NT2/D1 (cell line): ENCODE measurements at regions not wholly inside any gene's neighbourhood (a gene's known extent, or its start where the extent isn't known, plus 50 kb on each side); places are given as distances from the start of the nearest gene placed in this dataset.
"Not testable (repeated sequence)": the region's sequence is repeated elsewhere in the genome, so short reads cannot be mapped to it uniquely, and the experiment has no call there.

ENCODE experiments used
- SUZ12 ChIP-seq: IDR thresholded peaks from 2 replicates; pipeline ENCODE4 v1.6.1; 2011; ENCODE audit not compliant: insufficient read length, insufficient read depth; ENCODE audit errors: extremely low read depth
- YY1 ChIP-seq: IDR thresholded peaks from 2 replicates; pipeline ENCODE4 v1.6.1; 2011; ENCODE audit not compliant: insufficient read length, insufficient read depth
- ZNF274 ChIP-seq: IDR thresholded peaks from 2 replicates; pipeline ENCODE4 v1.6.1; 2011; ENCODE audit warnings: mild to moderate bottlenecking, low read depth, low read length

- not testable (repeated sequence) for TF ChIP-seq ZNF274, SUZ12, YY1
Observed at GRCh38 chr1:170427002-170427401, 105.0 kb upstream of the GORAB start.
